GM23248 (cell line): ENCODE measurements at regions not wholly inside any gene's neighbourhood (a gene's known extent, or its start where the extent isn't known, plus 50 kb on each side); places are given as distances from the start of the nearest gene placed in this dataset.

ENCODE experiments used
- EZH2 ChIP-seq: fragments of 200-600 bp; sonication (generic); IDR thresholded peaks from 2 replicates; pipeline ENCODE4 v1.6.1; 2018; ENCODE audit warnings: antibody characterized with exemption, mild to moderate bottlenecking; ENCODE audit not compliant: insufficient read depth, poor library complexity, severe bottlenecking
- EZH2phosphoT487 ChIP-seq: fragments of 200-600 bp; sonication (generic); IDR thresholded peaks from 2 replicates; pipeline ENCODE4 v1.6.1; 2018; ENCODE audit warnings: antibody characterized with exemption, moderate library complexity, mild to moderate bottlenecking, low read depth; ENCODE audit not compliant: insufficient read depth

GRCh38 chr4:189784651-189785050 is 156.0 kb upstream of the FRG1 start:
- TF ChIP-seq EZH2: no peak
- TF ChIP-seq EZH2phosphoT487: no peak
